Skin of body (tissue), 1 donor: ENCODE measurements at regions not wholly inside any gene's neighbourhood (a gene's known extent, or its start where the extent isn't known, plus 50 kb on each side); places are given as distances from the start of the nearest gene placed in this dataset.
"Not testable (repeated sequence)": the region's sequence is repeated elsewhere in the genome, so short reads cannot be mapped to it uniquely, and the experiment has no call there.

Experiments used
- DNase-seq: peaks from one replicate; lab custom pipeline; 2025; lab: John Stamatoyannopoulos, UW

GRCh38 chr3:94405258-94406035 is 342.6 kb downstream of the NSUN3 start:
- no peak for DNase-seq

GRCh38 chr3:94406595-94406994 is 343.7 kb downstream of the NSUN3 start:
- no peak for DNase-seq

- not testable (repeated sequence) for DNase-seq
Measured at GRCh38 chr3:94412936-94413335, 350.1 kb downstream of the NSUN3 start.

- no peak for DNase-seq
Measured at GRCh38 chr3:94413336-94414108, 350.7 kb downstream of the NSUN3 start.

- DNase-seq, result peak; percentile 43
Measured at GRCh38 chr3:94414418-94414817, 351.6 kb downstream of the NSUN3 start.

GRCh38 chr3:94416768-94417167 is 353.9 kb downstream of the NSUN3 start:
- DNase-seq, result peak; percentile 59

- DNase-seq, result no peak
Measured at GRCh38 chr3:94417963-94418455, 355.1 kb downstream of the NSUN3 start.

- no peak for DNase-seq
Measured at GRCh38 chr3:94420931-94421330, 358.1 kb downstream of the NSUN3 start.

GRCh38 chr3:94423578-94423977 is 360.7 kb downstream of the NSUN3 start:
- peak; percentile 35 for DNase-seq

- DNase-seq, result no peak
Measured at GRCh38 chr3:94429517-94429916, 366.7 kb downstream of the NSUN3 start.

- DNase-seq, result no peak
Measured at GRCh38 chr3:94431876-94432570, 369.2 kb downstream of the NSUN3 start.

GRCh38 chr3:94433811-94434210 is 370.9 kb downstream of the NSUN3 start:
- DNase-seq, result no peak

- DNase-seq, result no peak
Measured at GRCh38 chr3:94440767-94441493, 378.1 kb downstream of the NSUN3 start.

- no peak for DNase-seq
Measured at GRCh38 chr3:94441494-94441847, 378.6 kb downstream of the NSUN3 start.

GRCh38 chr3:94453864-94454263 is 391.0 kb downstream of the NSUN3 start:
- DNase-seq, result no peak

- no peak for DNase-seq
Measured at GRCh38 chr3:94459167-94459566, 396.3 kb downstream of the NSUN3 start.

- no peak for DNase-seq
Measured at GRCh38 chr3:94460931-94461330, 398.1 kb downstream of the NSUN3 start.

- DNase-seq, result no peak
Measured at GRCh38 chr3:94462931-94463330, 400.1 kb downstream of the NSUN3 start.

- no peak for DNase-seq
Measured at GRCh38 chr3:94472511-94472910, 409.6 kb downstream of the NSUN3 start.

- no peak for DNase-seq
Measured at GRCh38 chr3:94481226-94481898, 418.5 kb downstream of the NSUN3 start.

- DNase-seq, result no peak
Measured at GRCh38 chr3:94482686-94483085, 419.8 kb downstream of the NSUN3 start.
